Esophagus squamous epithelium (tissue), 4 donors: ENCODE measurements at regions not wholly inside any gene's neighbourhood (a gene's known extent, or its start where the extent isn't known, plus 50 kb on each side); places are given as distances from the start of the nearest gene placed in this dataset.

ENCODE experiments used
- CTCF ChIP-seq, 6 experiments: fragments of 450-650 bp in 4 of 6; fragments of 200-600 bp in 2 of 6; sonication (generic) in 2 of 6; IDR thresholded peaks; one replicate each; pipeline ENCODE4 v1.5.1; 2016 to 2019; ENCODE audit warnings: antibody characterized with exemption in 6 of 6, mild to moderate bottlenecking in 4 of 6, moderate library complexity in 4 of 6
- POLR2A ChIP-seq, 4 donors: fragments of 450-650 bp; IDR thresholded peaks; one replicate each; pipeline ENCODE4 v1.6.1; 2017; ENCODE audit warnings: antibody characterized with exemption in 4 of 4, mild to moderate bottlenecking in 4 of 4, moderate library complexity in 3 of 4

- no peak for TF ChIP-seq CTCF (IDR thresholded peaks at IDR 0.05)
- no peak for TF ChIP-seq POLR2A (IDR thresholded peaks at IDR 0.05)
These were observed 172.8 kb downstream of the TINAG start for GRCh38 chr6:54481091-54481490.
